GM18508 (cell line): ENCODE measurements at regions not wholly inside any gene's neighbourhood (a gene's known extent, or its start where the extent isn't known, plus 50 kb on each side); places are given as distances from the start of the nearest gene placed in this dataset.

Source experiments
- ATAC-seq: cut with Tn5 transposase; IDR thresholded peaks from one replicate; pipeline ENCODE4 v1.9.1; 2021; ENCODE audit warnings: moderate number of reproducible peaks; ENCODE audit not compliant: insufficient read depth, unreplicated experiment

DNA sequence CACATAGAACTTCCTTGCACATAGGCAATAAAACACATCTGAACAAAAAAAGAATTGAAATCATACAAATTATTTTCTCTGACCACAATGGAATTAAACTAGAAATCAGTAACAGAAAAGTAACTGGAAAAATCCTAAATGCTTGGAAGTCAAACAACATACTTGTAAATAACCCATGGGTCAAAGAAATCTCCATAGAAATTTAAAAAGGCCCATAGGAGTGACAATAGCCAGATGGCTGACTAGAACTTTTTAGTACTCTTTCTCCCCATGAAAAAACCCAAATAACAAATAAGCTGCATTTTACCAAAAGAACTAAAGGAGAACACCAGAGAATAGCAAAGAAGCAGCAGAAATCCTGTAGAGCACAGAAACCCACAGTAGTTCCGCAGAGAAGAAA, 139.2 kb upstream of the COL3A1 start:
- no peak for ATAC-seq

DNA sequence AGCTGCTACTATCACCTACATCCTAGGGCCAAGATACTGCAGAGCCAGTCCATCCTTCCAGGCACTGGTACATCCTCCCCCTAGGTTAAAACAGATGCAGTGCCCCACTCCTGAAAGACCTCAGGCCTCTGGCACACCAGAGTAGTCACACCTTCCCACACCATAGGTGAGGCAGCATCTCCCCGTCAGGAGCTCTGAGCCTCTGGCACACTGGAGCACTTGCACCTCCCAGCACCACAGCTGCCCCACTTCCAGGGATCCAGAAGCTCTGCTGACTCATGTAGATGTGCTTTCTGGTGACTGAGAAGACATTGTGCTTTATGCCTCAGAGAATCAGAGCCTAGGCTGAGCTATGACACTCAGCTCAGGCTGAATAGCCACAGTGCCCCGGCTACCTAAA, 138.4 kb upstream of the COL3A1 start:
- ATAC-seq = no peak

DNA sequence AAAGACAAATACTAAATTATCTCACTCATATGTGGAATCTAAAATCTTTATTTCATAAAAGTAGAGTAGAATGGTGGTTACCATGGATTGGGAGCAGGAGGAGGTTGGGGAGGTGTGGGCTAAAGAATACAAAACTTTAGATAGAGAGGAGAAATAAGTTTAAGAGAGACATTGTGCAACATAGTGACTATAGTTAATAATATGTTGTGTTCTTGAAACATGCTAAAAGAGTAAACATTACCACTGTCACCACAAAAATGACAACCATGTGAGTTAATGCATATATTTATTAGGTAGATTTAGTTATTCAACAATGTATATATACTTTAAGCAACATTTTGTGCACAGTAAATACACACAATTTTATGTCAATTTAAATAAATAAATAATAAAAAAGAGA, 128.5 kb upstream of the COL3A1 start:
- ATAC-seq = no peak

DNA sequence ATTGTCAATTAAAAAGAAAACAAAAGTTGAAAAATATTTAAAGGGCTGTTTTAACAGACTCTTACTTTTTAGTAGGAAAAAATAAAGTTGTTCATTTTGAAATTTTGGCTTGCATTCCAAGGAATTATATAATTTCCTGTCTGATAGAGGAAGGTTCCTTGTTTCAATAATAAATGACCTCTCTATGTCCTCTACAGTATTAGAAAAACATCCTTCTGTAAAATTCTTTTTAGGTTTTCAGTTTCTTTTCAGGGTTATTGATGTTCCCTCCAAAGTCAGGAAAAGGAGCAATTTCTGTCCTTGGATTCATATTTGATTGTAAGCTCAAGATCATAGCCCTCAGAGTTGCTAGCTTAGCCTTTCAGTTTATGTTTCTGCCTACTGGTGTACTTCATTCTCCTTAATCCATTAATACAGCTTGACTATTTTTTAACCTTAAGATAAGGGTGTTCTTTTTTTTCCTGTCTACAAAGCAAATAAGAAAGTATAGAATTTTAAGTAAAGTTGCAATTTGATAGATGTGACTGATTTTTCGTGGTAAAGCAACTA, 125.2 kb upstream of the COL3A1 start:
- ATAC-seq = no peak

DNA sequence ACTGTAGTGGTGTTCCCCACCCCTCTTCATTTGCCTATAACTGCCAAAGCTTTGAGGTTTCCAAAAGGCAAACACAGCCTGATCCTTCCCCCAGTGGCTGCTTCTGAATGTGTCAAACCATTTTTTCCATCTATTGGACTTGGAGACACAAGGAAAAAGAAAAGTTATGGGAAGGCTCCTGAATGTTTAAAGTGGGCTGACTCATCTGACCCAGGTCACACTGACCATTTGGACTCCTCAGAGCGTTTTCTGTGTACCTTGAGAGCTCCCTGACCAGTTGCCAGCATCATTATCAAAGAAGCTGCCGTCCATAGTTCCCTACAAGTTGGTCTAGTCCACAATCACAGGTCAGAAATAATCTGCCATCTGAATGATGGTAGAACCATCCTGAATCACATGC, 123.4 kb upstream of the COL3A1 start:
- no peak for ATAC-seq

DNA sequence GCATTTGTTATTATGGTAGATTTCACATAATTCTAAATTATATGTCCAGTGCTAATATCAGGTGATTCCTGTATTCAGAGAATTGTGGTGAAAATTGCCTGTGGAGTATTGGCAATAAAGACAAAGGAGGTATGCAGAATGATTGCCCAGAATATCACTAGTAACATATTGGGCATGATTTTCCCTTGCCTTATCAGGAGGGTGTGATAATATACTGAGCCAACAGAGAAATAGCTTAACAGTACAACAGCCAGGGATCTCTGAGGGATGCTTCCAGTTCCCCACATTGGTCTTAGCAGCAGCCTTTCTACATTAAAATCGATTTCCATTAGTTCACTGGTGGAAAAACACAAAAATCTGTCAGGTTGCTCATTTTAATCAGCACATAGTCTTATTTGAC, 122.9 kb upstream of the COL3A1 start:
- ATAC-seq = no peak

DNA sequence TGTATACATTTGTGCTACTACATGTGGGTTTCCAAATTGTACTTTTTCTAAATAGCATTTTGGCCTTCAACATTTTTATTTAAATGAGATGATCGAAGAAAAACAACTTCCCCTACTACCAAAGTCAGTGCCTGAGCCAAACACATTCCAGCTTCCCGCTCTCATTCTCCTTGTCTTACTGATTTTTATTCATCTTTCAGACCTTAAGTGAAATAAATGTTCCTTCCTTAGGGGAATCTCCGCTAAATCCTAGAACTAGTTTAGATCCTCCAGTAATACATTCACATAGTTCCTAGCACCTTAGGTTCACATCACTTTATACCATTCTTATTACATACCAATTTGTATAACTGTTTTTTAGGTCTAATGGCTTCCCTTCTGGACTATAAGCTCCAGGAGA, 122.3 kb upstream of the COL3A1 start:
- no peak for ATAC-seq

DNA sequence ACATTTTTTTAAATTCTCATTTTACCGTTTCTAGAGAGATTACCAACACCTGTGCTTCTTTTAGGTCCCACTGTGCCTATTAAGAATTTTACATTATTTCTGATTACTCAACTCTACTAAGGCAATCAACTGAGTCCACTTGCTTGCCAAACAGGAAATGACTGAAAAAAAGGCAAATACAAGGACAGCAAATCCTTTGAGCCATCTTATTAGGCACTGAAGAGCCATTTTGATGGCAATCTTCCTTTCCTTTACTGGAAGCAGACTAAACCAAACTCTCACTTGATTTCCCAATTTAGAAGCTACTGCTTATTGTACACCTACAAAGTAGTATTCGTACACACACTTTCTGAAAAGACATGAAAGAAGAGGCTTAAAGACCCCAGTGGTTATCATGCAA, 121.4 kb upstream of the COL3A1 start:
- ATAC-seq = no peak

DNA sequence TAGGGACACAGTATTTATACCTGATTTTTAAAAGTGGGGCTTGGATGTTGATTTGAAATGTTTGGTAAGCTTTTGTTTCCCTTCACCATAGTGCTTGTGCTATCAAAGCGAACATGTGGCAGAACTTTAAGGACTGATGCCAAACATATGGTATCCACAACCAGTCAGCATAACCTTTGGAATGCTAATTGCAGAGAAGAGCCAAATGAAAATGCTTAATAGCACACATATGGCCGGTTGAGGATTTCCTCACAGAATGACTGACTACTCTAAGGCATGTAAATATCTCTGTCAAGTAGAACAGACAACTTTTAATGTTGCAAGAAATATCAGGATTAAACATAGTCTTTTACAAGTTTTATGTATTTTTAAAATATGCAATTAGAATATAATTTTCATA, 120.9 kb upstream of the COL3A1 start:
- no peak for ATAC-seq

DNA sequence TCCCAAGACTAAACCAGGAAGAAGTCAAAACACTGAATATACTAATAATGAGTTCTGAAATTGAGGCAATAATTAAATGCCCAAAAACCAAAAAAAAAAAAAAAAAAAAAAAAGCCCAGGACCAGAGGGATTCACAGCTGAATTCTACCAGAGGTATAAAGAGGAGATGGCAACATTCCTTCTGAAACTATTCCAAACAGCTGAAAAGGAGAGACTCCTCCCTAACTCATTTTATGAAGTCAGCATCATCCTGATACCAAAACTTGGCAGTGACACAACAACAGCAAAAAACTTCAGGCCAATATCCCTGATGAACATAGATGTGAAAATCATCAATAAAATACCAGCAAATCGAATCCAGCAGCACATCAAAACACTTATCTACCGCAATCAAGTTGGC, 108.5 kb upstream of the COL3A1 start:
- ATAC-seq = no peak

DNA sequence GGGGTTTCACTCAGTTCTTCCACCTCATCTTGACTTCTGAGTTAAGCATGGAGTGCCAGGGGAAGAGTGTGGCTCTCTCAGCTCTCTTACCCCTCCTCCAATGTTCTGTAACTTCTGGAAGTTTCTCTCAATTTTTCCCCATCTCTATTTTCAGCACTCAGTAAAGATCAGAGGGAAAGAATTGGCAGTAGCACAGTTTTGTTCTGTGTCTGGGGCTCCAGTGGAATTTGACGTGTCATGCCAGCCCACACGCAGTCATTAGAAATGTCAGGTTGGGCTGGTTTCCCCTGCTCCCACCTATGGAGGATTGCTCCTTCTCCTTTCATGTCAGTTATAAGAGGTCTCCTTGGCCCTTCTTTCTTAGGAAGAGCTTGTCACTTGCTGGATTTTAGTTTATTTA, 104.6 kb upstream of the COL3A1 start:
- ATAC-seq = no peak

DNA sequence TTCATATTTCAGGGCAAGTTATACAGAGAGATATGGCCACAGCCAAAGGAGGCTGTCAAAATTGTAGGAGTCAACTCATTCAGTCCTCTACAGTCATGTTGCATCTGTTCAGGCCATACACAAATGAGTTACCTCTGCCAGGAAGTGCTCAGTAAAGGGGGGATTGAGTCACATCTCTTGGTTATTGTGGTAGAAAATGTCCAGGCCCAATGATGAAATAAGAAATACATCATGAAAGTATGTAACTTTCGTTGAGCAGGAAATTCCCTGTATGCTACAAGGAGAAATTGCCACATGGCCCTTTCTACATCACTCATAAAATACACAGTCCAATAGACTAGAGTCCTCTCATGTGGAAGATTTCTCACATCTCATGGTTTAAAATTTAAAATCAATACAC, 103.9 kb upstream of the COL3A1 start:
- no peak for ATAC-seq

DNA sequence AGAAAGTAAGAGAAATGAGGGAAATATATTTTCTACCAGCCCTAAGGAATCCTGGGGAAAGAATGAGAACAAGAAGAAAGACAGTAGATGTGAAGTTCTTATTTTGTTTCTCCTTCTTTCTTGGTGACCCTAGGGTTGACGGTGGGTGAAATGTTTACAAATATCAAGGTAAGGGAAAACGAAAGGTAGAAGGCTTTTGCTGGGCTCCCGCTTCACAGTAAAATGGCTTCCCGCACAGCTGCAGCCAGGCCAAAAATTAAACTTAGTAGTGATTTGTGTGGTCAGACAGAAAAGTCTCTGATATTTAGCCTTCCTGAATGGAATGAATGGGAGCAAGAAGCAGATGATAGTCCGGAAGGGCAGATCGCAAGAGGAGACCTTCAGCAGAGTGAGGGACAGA, 99.1 kb upstream of the COL3A1 start:
- no peak for ATAC-seq

DNA sequence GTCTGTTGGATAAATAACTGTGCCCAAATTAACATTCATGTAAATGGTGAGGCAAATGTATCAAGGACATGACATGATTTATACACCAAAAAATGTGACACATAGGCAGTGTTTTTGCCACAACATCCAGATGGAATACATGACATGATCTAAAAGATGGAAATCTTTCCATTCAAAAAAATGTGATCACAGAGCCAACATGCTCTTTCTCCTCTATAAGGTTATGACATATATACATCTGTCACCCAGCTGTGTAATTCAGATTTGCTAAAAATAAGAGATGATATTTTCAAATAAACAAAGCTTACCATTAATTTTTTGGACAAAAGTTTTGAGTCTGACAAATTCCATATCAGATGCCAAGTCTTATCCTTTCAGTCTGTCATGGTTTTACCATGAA, 95.5 kb upstream of the COL3A1 start:
- ATAC-seq = no peak

DNA sequence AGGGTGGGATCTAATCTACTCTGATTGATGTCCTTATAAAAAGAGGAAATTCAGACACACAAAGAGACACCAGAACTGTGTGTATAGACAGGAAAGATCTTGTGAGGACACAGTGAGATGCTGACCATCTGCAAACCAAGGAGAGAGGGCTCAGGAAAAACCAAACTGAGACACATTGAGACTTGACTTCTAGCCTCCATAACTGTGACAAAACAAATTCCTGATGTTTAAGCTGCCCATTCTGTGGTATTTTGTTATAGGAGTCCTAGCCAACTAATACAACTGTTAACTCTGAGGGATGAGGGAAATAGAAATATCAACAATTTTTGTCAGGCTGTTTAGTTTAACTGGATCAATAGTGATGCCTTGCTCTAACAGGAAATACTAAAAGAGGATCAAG, 93.4 kb upstream of the COL3A1 start:
- ATAC-seq = no peak

DNA sequence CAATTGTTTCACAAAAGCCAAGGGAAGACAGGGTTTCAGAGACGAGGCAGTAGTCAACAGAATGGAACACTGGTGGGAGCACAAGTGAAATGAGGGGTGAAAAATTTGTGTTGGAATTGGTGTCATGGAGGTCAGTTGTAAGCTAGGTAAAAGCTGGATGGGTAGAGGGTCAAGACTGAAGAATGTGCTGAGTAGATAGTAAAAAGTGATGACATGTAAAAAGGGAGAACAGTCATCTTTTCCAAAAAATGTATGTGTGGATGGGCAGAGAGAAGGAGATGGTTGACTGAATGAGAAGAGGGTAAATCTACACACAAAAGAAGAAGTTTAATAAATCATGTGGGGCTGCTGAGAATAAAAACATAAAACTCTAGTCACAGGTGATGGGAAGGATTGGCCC, 92.7 kb upstream of the COL3A1 start:
- ATAC-seq = no peak

DNA sequence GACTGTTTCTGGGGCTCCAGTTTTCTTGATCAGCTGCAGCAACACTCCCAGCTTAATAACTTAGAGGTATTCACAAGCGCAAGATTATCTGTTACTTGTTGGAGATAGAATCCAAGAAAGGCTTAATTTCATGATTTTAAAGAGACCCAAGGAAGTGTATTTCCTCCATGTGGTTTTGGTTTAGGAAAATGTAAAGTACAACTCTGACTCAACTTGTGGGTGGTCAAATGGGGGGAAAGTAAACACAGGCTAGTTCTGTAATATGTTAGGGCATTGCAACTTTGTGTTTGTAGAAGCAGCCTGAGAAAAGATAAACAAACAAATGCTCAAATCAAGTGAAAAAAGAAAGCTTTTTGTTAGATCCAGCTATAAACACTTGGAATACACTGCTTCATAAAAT, 90.1 kb upstream of the COL3A1 start:
- no peak for ATAC-seq

DNA sequence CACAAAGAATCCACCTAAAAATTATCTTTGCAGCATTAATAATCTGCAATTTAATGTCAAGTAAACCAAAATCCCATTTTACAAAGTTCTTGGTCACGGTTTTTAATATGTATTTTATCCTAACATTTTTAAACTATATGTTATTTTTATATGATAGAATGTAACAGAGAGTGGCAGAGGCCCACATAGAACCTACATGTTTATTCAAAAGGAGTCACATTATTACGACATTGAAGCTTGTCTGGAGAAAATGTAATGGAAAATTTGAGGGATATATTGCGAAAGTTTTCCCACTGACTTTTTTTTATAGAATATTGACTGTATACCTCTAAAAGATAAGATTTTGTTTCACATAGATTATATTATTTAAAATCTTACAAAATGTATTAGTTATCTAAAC, 89.7 kb upstream of the COL3A1 start:
- ATAC-seq = no peak

DNA sequence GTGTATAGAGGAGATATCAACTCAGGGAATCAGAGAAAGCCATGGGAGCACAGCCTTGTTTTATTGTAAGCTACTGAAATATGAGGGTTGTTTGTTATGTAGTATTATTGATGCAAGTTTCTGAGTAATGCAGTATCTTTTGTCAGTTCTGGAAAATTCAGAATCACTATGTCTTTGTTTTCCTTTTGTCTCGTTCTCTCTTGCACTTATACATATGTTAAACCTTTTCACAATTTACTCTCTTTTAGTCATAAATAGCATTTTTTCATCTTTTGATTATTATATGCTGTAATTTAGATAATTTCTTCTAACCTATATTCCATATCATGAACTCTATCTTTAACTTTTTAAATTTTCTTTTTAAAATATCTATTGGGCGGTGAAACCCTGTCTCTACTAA, 85.0 kb upstream of the COL3A1 start:
- no peak for ATAC-seq

DNA sequence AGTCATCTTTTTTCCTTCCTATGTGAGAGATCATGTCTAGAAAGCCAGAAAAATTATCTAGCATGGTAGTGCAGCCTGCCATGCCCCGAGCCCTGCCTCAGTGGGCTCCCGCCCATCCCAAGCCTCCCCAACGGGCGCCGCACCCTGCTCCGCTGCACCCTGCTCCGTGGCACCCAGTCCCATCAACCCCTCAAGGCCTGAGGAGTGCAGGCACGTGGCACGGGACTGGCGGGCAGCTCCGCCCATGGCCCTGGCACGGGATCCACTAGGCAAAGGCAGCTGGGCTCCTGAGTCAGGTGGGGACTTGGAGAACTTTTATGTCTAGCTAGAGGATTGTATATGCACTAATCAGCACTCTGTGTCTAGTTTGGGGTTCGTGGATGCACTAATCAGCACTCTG, 83.4 kb upstream of the COL3A1 start:
- ATAC-seq = no peak

DNA sequence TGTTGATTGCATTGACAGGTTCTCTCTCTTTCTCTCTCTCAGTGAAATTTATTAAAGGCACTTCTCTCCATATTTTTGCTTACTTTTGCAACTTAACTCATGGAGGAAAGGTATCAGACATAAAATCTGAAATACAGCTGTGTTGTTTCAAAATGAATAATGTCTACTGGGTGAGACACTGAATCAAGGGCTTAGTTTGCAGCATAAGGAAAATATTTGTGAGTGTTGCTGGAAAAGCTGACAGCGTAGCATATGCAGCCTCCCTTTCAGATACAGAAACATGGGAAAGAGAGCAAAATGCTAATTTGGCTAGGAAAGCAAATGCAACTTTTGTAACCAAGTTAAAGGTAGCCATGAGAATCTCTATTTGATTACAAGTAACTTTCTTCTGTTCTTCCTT, 81.5 kb upstream of the COL3A1 start:
- ATAC-seq = no peak

DNA sequence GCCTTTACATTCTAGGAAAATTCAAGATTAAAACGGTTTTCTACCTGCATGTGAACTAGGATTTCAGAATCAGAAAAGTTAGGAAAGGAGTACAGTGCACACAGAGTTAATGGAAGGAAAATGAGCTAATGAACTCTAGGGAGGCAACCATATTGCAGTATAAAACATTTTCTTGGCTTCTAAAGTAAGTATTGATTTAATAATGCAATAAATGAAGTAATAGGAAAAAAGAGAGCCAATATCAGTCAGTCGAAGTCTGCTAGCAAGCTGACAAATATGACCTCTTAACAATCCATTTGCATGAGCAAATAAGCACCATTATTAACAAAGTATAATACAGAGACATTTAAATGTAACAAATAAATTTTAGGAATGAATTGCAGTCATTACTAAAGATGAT, 80.2 kb upstream of the COL3A1 start:
- no peak for ATAC-seq

DNA sequence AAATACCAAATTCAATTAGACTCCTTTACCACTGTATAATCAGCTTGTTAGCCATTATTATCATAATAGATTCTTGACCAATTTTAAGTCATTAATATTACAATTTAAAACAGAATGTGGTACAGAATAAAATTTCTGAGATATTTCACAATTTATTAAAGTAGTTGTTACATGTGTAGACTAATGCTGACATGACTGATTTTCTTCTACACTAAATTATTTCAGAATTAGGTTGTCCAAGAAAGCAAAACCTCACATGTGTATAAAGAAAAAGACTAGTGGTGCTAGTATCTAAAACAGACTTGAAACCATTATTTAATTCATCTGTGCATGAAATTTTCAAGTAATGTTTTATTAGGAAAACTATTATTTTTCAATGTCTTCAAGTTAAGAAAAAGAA, 79.2 kb upstream of the COL3A1 start:
- ATAC-seq = no peak
